Esophagus mucosa (tissue), 1 donor: ENCODE measurements at regions not wholly inside any gene's neighbourhood (a gene's known extent, or its start where the extent isn't known, plus 50 kb on each side); places are given as distances from the start of the nearest gene placed in this dataset.

Source experiments
- ATAC-seq: fragments of 200-7000 bp; cut with Tn5 transposase; one replicate; pipeline ENCODE4 v1.9.1; 2020
- donor health status: DM: yes; HTN: yes; CAD: no.

GRCh38 chr17:51496378-51496777, 236.0 kb downstream of the UTP18 start:
- ATAC-seq, result no peak

- ATAC-seq, result no peak
These were observed 239.6 kb downstream of the UTP18 start for GRCh38 chr17:51499897-51500296.

DNA sequence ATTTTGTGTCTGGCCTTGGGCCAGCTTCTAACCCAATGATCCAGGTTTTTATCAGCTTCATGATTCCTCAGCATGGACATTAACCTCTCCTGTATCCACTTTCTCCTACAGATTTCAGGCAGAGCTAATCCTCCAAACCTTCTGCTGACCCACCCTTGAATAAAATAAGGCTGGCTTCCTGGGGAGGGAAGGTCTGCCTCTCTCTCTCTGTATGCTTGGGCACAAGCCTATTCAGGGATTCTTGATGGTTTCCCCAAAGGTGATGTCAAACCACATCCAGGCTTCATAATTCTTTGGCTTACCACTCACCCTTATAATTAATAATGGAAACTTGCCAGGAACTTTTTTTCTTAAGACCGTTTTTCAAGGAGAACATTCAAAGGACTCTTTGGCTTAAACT, 240.1 kb downstream of the UTP18 start:
- no peak for ATAC-seq

DNA sequence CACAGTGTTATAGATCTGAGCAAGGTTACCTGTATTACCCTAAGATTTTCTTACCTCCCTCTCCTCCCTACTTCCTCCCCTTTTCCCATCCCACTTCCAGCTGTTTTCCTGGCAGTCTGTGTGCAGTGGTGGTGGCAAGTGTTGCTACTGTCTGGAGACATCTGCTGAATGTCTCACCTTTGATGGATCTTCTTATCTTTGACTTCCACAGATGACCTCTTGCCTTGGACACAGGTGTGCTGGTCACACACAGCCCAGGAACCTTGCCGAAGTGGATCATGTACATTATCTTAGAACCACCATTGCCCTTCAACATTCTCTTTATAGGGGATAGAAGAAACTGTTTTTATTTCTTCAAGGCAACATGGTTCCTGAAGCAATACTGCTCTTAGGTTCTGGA, 245.1 kb downstream of the UTP18 start:
- no peak for ATAC-seq

GRCh38 chr17:51507444-51507843, 247.1 kb downstream of the UTP18 start:
- no peak for ATAC-seq

DNA sequence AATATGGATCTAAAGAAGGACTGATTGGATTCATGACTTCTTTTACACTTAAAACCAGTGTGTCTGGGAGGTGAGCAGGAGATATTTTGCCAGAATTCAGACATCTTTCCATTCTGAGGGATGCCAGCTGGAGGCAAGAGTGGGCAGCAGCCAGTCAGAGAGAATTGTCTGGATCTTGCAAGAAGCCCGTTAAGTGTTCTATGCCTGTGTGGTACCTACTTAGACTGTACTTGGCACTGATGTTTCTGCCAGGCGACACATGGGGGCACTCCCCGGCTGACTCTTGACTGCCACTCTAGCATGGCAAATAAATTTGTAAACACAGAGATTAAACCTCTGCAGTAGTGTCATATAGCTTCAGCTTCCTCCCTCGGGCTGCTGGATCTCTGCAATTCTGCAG, 247.7 kb downstream of the UTP18 start:
- ATAC-seq, result no peak

- no peak for ATAC-seq
These were observed 250.6 kb downstream of the UTP18 start for GRCh38 chr17:51510940-51511339.

DNA sequence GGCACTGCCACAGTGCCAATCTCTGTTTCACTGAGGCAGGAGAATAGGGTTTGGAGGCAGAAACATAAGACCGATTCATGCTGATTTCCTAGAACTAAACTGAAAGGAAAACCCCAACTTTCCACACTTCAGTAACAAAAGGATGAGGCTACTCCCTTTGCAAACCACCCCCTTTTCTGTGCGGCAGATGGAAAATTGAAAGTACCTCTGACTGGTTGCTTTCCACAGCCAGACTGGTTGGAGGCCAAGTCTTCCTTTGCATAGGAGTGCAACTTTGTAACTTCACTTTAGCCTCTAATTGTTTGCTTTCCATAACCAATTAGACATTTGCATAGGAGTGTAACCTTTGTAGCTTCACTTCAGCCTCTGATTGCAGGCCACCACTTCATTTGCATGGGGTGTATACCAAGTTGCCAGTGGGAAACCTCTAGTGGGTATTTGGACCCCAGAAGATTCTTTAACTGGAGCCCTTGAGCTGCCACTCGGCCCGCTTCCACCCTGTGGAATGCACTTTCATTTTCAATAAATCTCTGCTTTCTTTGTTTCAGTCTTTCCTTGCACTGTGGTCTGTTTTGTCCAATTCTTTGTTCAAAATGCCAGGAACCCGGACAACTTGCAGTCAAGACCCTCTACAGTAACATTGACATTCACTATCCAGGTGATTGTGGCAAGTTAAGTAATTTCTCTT, 252.0 kb downstream of the UTP18 start:
- no peak for ATAC-seq

DNA sequence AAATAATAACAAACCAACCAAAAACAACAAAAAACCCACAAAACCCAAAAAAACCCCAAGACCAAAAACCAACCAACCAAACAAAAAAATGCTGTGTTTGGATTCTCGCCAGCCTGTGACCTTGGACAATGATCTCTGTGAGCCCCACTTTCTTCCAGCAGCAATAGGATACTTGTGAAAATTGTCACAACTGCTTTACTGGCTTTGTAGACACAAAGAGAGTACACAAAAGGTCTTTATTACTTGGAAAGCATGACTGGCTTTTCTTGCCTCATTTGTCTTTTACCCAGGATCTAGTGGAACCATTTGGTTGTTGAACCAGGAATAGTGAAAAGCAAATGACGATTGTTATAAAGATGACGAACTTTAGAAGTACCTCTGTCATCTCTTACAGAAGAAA, 256.6 kb downstream of the UTP18 start:
- no peak for ATAC-seq

DNA sequence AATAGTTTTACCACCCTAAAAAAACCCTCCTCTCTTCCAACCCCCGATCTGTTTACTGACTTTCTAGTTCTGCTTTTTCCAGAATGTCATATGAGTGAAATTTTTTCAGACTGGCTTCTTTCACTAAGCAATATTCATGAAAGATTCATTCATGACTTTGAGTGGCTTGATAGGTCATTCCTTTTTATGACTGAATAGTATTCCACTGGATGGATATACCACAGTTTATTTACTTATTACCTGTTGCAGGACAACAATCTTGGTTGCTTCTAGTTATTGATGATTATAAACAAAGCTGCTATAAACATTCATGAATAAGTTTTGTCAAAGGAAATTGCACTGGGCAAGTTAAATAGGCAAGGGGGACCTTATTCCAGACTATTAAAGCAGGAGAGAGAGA, 264.2 kb downstream of the UTP18 start:
- no peak for ATAC-seq

GRCh38 chr17:51526507-51526906, 266.2 kb downstream of the UTP18 start:
- ATAC-seq, result no peak

DNA sequence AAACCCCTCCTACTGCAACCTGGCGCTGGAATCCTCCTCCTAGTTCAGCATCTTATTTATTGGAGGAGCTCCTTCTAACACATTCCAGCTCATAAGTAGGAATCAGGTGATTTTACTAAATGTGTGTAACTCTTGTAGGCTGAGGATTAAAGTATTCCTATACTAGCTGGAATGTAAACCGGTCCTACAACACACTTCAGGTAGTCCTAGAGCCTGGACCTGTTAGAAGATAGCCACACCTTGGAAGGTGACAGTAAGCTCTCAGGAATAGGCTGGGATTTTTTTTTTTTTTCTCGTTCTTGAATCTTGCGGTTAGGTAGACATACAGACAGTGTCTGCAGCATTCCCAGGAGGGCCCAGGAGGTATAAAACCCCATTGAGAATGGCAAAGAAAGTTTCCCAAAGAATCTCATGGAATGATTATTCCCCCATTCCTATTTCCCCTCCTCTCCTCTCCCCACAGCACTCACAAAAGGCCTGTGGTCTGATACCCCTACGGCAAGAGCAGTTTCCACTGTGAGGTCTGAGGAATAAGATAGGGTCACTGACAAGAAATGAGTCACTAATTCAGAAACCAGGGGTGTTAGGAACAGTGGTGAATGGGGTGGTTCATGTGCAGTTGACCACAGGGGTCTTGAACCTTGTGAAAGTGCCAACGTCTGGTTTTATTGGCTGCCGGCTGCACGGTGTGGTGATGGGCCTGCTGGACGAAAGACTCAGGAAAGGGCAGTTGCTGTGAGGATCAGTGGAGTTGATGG, 267.1 kb downstream of the UTP18 start:
- ATAC-seq, result no peak

- ATAC-seq, result no peak
These were observed 267.8 kb downstream of the UTP18 start for GRCh38 chr17:51528111-51528510.

DNA sequence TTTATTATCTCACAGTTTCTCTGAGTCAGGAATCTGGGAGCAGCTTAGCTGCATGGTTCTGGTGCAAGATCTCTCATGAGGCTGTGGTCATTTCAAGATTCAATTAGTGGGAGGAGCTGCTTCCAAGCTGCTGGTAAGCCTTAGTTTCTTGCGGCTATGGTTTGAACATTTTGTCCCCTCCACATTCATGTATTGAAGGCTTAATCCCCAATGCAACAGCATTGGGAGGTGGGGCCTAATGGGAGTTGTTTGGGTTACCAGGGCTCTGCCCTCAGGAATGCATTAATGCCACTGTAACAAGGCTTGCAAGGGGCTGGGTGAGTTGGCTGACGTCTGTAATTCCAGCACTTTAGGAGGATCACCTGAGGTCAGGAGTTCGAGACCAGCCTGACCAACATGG, 272.9 kb downstream of the UTP18 start:
- ATAC-seq, result no peak

GRCh38 chr17:51533821-51534220, 273.5 kb downstream of the UTP18 start:
- no peak for ATAC-seq

DNA sequence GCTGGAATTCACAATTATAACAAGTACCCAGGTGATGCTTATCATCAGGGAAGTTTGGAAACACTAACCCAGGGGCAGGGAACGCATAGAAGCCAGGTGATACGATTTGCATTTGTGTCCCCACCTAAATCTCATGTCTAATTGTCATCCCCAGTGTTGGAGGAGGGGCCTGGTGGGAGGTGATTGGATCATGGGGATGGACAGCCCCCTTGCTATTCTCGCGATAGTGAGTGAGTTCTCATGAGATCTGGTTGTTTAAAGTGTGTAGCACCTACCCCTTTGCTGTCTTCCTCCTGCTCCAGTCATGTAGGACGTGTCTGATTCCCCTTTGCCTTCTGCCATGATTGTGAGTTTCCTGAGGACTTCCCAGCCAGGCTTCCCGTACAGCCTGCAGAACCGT, 276.3 kb downstream of the UTP18 start:
- ATAC-seq, result no peak

GRCh38 chr17:51537996-51538550, 277.7 kb downstream of the UTP18 start:
- no peak for ATAC-seq

DNA sequence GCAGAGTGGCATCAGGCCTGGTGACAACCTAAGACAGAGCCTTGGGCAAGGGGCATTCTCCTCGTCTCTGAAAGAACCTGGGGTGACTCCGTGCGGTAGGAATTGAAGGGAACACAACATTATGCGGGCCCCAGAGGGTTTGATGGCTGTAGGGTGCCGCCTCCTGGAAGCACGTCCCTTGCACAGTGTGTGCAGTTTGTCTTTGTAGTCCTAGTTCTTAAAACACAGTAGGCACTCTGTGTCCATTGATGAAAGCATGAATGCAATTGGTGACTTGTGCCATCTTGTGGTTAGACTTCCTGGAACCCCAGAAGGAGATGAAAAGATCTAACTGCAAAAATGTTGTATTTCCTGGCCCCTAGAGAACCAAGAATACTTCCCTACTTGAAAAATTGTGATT, 279.8 kb downstream of the UTP18 start:
- no peak for ATAC-seq

DNA sequence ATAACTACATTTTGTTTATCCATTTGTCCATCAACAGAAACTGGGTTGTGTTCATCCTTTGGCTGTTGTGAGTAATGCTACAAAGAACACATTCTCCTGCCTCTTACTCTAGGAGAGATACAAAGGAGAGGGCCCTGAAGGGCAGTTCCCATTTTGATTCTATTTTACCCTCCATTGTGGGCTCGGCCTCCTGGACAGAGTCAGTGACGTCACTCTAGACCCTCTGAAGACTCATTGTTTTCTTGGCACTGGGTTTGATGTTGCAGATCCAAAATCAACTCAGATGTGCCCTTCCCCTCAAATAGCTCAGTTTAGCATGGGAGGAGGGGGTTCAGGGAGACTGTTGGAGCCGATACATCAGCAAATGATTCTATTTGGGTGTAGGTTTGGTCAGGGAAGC, 280.9 kb downstream of the UTP18 start:
- ATAC-seq, result no peak

DNA sequence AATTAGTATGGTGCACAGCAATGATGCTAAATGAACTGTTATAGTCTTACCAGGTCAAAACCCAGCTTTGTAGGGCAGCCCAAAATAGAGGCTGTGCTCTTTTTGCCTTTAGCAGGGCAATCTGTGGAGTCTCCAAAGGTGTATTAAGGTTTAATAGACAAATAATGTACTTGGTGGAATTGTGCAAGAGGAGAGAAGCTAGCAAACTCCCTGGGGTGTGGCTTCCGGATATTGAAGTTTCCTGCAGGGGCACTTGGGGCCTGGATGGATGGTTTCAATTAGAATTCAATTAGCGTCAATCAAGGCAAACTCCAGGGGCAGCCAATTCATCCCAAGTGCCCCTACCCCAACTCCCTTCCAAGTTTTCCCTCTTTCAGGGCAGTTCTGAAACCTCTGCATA, 285.8 kb downstream of the UTP18 start:
- ATAC-seq, result no peak

GRCh38 chr17:51548125-51548524, 287.8 kb downstream of the UTP18 start:
- ATAC-seq, result no peak

- ATAC-seq, result no peak
These were observed 294.8 kb downstream of the UTP18 start for GRCh38 chr17:51555153-51555552.

DNA sequence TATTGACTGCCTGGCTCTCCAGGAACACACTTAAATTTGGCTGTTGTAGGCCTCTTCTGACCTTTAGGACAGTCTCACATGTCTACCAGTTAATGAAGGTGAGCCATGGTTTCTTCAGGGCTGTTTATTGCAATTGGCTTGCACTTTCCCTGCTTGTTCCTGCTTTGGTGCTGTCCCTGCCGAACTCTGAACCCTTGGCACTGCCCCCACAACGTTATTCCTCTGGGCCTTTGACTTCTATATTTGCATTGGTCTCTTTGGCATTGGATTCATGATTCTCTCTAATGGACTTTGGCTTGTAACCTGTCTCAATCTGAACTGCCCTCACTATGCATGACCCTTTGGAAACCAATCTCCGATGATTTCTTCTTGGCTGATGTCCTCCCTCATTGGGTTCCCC, 299.4 kb downstream of the UTP18 start:
- ATAC-seq, result no peak

GRCh38 chr17:51560398-51560797, 300.1 kb downstream of the UTP18 start:
- no peak for ATAC-seq
